SK-N-SH (cell line): ENCODE measurements at regions not wholly inside any gene's neighbourhood (a gene's known extent, or its start where the extent isn't known, plus 50 kb on each side); places are given as distances from the start of the nearest gene placed in this dataset.

Experiments used
- CTCF ChIA-PET: fragments of 300-600, 350-600 bp; formaldehyde crosslinking; extraction: SDS; loops from one replicate; lab custom pipeline; 2021; lab: Yijun Ruan, JAX
- POLR2A ChIA-PET: fragments of 350-600 bp; sonication (Branson Sonifier 250); formaldehyde crosslinking; extraction: SDS; loops from one replicate; lab custom pipeline; 2020; ENCODE audit warnings: antibody characterized with exemption, inconsistent platforms; lab: Yijun Ruan, JAX
- DNase-seq: peaks from one replicate; pipeline ENCODE4 v3.0.0; 2012
- H2AFZ ChIP-seq: fragments of 200-600 bp; sonication (generic); 2 replicates; pipeline ENCODE4 v1.8.1; 2016; ENCODE audit warnings: antibody characterized with exemption, mild to moderate bottlenecking, low read depth
- H3F3A ChIP-seq: fragments of 200-600 bp; sonication (generic); replicated peaks from 2 replicates; pipeline ENCODE3; 2016; ENCODE audit warnings: antibody characterized with exemption, mild to moderate bottlenecking; ENCODE audit not compliant: insufficient read depth
- H3K27ac ChIP-seq, 2 experiments: fragments of 200-500 bp in 1 of 2; fragments of 200-600 bp in 1 of 2; sonication (Bioruptor generic) in 1 of 2; sonication (generic), shearing (Covaris generic) in 1 of 2; 2 replicates each; pipeline versions ENCODE4 v1.5.1 to v1.6.1; 2014 to 2016; ENCODE audit warnings: low read depth in 2 of 2, inconsistent platforms in 1 of 2, low read length in 1 of 2, mild to moderate bottlenecking in 1 of 2, mixed read lengths in 1 of 2
- H3K27me3 ChIP-seq: fragments of 200-600 bp; sonication (generic), shearing (Covaris generic); 2 replicates; pipeline ENCODE4 v1.6.1; 2016; ENCODE audit warnings: mixed run types; ENCODE audit not compliant: insufficient read depth
- H3K36me3 ChIP-seq, 2 experiments: fragments of 200-500 bp in 1 of 2; fragments of 200-600 bp in 1 of 2; sonication (Bioruptor generic) in 1 of 2; sonication (generic) in 1 of 2; replicated peaks in 1 of 2; 2 replicates each; pipeline versions ENCODE3 to v1.5.1; 2014 to 2016; ENCODE audit warnings: low read length in 1 of 2, mild to moderate bottlenecking in 1 of 2; ENCODE audit not compliant: insufficient read depth in 2 of 2, control insufficient read depth in 1 of 2
- H3K4me1 ChIP-seq, 2 experiments: fragments of 200-500 bp in 1 of 2; fragments of 200-600 bp in 1 of 2; sonication (Bioruptor generic) in 1 of 2; sonication (generic), shearing (Covaris generic) in 1 of 2; 2 replicates each; pipeline versions ENCODE4 v1.5.1 to v1.6.1; 2014 to 2016; ENCODE audit warnings: low read depth in 1 of 2, low read length in 1 of 2, mixed run types in 1 of 2; ENCODE audit not compliant: insufficient read depth in 2 of 2, control insufficient read depth in 1 of 2
- H3K4me2 ChIP-seq: fragments of 200-600 bp; sonication (generic), shearing (Covaris generic); 2 replicates; pipeline ENCODE4 v1.6.1; 2017; ENCODE audit warnings: mixed run types
- H3K4me3 ChIP-seq, 2 experiments: fragments of 200-500 bp in 1 of 2; fragments of 200-600 bp in 1 of 2; sonication (Bioruptor generic) in 1 of 2; sonication (generic), shearing (Covaris generic) in 1 of 2; 2 replicates each; pipeline versions ENCODE4 v1.5.1 to v1.8.1; 2014 to 2016; ENCODE audit warnings: low read depth in 2 of 2, inconsistent platforms in 1 of 2, low read length in 1 of 2, mild to moderate bottlenecking in 1 of 2, mixed read lengths in 1 of 2, moderate library complexity in 1 of 2
- H3K79me2 ChIP-seq: fragments of 200-600 bp; sonication (generic); 2 replicates; pipeline ENCODE4 v1.8.1; 2017; ENCODE audit warnings: mild to moderate bottlenecking; ENCODE audit not compliant: insufficient read depth
- H3K9ac ChIP-seq: fragments of 200-600 bp; sonication (generic); 2 replicates; pipeline ENCODE4 v1.6.1; 2017; ENCODE audit warnings: mixed run types
- H3K9me2 ChIP-seq: fragments of 200-600 bp; sonication (generic); 2 replicates; pipeline ENCODE4 v1.6.1; 2017; ENCODE audit warnings: mixed run types
- H3K9me3 ChIP-seq: fragments of 200-600 bp; sonication (generic); 2 replicates; pipeline ENCODE4 v1.6.1; 2017; ENCODE audit warnings: mixed run types, mild to moderate bottlenecking, moderate library complexity
- H4K20me1 ChIP-seq: fragments of 200-600 bp; sonication (generic); 2 replicates; pipeline ENCODE4 v1.6.1; 2017; ENCODE audit warnings: mild to moderate bottlenecking, mixed run types; ENCODE audit not compliant: insufficient read depth
- GABPA ChIP-seq: IDR thresholded peaks from 2 replicates; pipeline ENCODE4 v1.4.0; 2012; ENCODE audit warnings: low read depth, mild to moderate bottlenecking
- GATA2 ChIP-seq: sonication (generic); formaldehyde crosslinking; IDR thresholded peaks from 2 replicates; pipeline ENCODE4 v1.5.0; 2020; ENCODE audit warnings: mild to moderate bottlenecking, missing genetic modification reagents
- JUND ChIP-seq: IDR thresholded peaks from 2 replicates; pipeline ENCODE4 v1.4.0; 2012
- MEF2A ChIP-seq: IDR thresholded peaks from 2 replicates; pipeline ENCODE4 v1.4.0; 2012; ENCODE audit warnings: low read depth, borderline replicate concordance
- NRF1 ChIP-seq: IDR thresholded peaks from 2 replicates; pipeline ENCODE4 v1.6.1; 2012; ENCODE audit warnings: low read depth, mild to moderate bottlenecking, low read length
- RAD21 ChIP-seq: IDR thresholded peaks from 2 replicates; pipeline ENCODE4 v1.6.1; 2012; ENCODE audit warnings: mild to moderate bottlenecking, low read length
- SIN3A ChIP-seq: IDR thresholded peaks from 2 replicates; pipeline ENCODE4 v1.6.1; 2012; ENCODE audit warnings: low read depth, mild to moderate bottlenecking, low read length, moderate library complexity, borderline replicate concordance
- TEAD4 ChIP-seq: IDR thresholded peaks from 2 replicates; pipeline ENCODE4 v1.4.0; 2012; ENCODE audit warnings: mild to moderate bottlenecking, borderline replicate concordance; ENCODE audit not compliant: insufficient read depth
- WGBS: methylation state at CpG from one replicate; pipeline ENCODE4 v1.1.6; 2017; ENCODE audit warnings: low lambda C conversion rate; 5-methylcytosine and 5-hydroxymethylcytosine counted together
- TF ChIP-seq, protein P1 (sequence below): fragments of 150-350 bp; IDR thresholded peaks from 2 replicates; pipeline ENCODE4 v1.6.1; 2016; ENCODE audit warnings: mild to moderate bottlenecking, low read depth, low read length
- TF ChIP-seq, protein P2 (sequence below): IDR thresholded peaks from 2 replicates; pipeline ENCODE4 v1.6.1; 2012; ENCODE audit warnings: mild to moderate bottlenecking, low read depth, low read length, moderate library complexity

- TF ChIP-seq RAD21 = no peak
- no peak overlapping the region for H3K27ac ChIP-seq
- no peak overlapping the region for H3K4me2 ChIP-seq
- 0% methylated on average over 3 of the region's 3 CpGs for whole genome bisulfite sequencing
- POLR2A ChIA-PET = no interaction called here
- no peak overlapping the region for H3K4me3 ChIP-seq
- no peaks in the 10 kb centered on the region for H3K4me1 ChIP-seq
- H3K79me2 ChIP-seq = no peaks in the 10 kb centered on the region
- CTCF ChIA-PET = no interaction called here
- no peak overlapping the region for H3K9ac ChIP-seq
- H3K9me3 ChIP-seq = no peaks in the 10 kb centered on the region
- no peaks in the 10 kb centered on the region for H4K20me1 ChIP-seq
- H3K9me2 ChIP-seq = no peaks in the 10 kb centered on the region
- no peaks in the 10 kb centered on the region for H3K36me3 ChIP-seq
- no peak for DNase-seq
- H2AFZ ChIP-seq = no peak overlapping the region
- H3K27me3 ChIP-seq = no peaks in the 10 kb centered on the region; the same call in 1 of the 2 replicates
- no peaks in the 10 kb centered on the region for H3F3A ChIP-seq
These were observed 301.0 kb upstream of the POU3F1 start for GRCh38 chr1:38347446-38348175.

GRCh38 chr1:38344716-38345115 is 298.1 kb upstream of the POU3F1 start:
- no peak for DNase-seq
- H2AFZ ChIP-seq = no peak overlapping the region
- no peaks in the 10 kb centered on the region for H3K4me1 ChIP-seq
- H3K4me2 ChIP-seq = no peak overlapping the region
- H3K4me3 ChIP-seq = no peak overlapping the region
- no peaks in the 10 kb centered on the region for H3K9me2 ChIP-seq
- no peaks in the 10 kb centered on the region for H3K36me3 ChIP-seq
- H3K9me3 ChIP-seq = no peaks in the 10 kb centered on the region
- no peaks in the 10 kb centered on the region; the same call in 1 of the 2 replicates for H3K27me3 ChIP-seq
- H3K79me2 ChIP-seq = no peaks in the 10 kb centered on the region
- H3F3A ChIP-seq = no peaks in the 10 kb centered on the region
- no peaks in the 10 kb centered on the region for H4K20me1 ChIP-seq
- 8% methylated on average over 4 of the region's 4 CpGs for whole genome bisulfite sequencing
- ChIA-PET POLR2A (no interaction called here), CTCF (no interaction called here)
- no peak overlapping the region for H3K9ac ChIP-seq
- no peak overlapping the region for H3K27ac ChIP-seq
- TF ChIP-seq MEF2A = no peak
- no peak for TF ChIP-seq NRF1
- TF ChIP-seq JUND = no peak
- TF ChIP-seq, protein P1, sequence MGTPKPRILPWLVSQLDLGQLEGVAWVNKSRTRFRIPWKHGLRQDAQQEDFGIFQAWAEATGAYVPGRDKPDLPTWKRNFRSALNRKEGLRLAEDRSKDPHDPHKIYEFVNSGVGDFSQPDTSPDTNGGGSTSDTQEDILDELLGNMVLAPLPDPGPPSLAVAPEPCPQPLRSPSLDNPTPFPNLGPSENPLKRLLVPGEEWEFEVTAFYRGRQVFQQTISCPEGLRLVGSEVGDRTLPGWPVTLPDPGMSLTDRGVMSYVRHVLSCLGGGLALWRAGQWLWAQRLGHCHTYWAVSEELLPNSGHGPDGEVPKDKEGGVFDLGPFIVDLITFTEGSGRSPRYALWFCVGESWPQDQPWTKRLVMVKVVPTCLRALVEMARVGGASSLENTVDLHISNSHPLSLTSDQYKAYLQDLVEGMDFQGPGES = no peak
- TF ChIP-seq, protein P2, sequence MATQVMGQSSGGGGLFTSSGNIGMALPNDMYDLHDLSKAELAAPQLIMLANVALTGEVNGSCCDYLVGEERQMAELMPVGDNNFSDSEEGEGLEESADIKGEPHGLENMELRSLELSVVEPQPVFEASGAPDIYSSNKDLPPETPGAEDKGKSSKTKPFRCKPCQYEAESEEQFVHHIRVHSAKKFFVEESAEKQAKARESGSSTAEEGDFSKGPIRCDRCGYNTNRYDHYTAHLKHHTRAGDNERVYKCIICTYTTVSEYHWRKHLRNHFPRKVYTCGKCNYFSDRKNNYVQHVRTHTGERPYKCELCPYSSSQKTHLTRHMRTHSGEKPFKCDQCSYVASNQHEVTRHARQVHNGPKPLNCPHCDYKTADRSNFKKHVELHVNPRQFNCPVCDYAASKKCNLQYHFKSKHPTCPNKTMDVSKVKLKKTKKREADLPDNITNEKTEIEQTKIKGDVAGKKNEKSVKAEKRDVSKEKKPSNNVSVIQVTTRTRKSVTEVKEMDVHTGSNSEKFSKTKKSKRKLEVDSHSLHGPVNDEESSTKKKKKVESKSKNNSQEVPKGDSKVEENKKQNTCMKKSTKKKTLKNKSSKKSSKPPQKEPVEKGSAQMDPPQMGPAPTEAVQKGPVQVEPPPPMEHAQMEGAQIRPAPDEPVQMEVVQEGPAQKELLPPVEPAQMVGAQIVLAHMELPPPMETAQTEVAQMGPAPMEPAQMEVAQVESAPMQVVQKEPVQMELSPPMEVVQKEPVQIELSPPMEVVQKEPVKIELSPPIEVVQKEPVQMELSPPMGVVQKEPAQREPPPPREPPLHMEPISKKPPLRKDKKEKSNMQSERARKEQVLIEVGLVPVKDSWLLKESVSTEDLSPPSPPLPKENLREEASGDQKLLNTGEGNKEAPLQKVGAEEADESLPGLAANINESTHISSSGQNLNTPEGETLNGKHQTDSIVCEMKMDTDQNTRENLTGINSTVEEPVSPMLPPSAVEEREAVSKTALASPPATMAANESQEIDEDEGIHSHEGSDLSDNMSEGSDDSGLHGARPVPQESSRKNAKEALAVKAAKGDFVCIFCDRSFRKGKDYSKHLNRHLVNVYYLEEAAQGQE = no peak
- no peak for TF ChIP-seq GATA2 (CRISPR knock-in tag)
- TF ChIP-seq SIN3A = no peak
- no peak for TF ChIP-seq GABPA
- no peak for TF ChIP-seq TEAD4
